Activated effector memory CD4-positive, alpha-beta T cell treated with Interleukin-2 at 50 U/mL for 16 hours (primary cell): ENCODE measurements at regions not wholly inside any gene's neighbourhood (a gene's known extent, or its start where the extent isn't known, plus 50 kb on each side); places are given as distances from the start of the nearest gene placed in this dataset.

Experiments used
- DNase-seq: peaks from one replicate; pipeline ENCODE4 v3.0.0-alpha.2; 2020

DNA sequence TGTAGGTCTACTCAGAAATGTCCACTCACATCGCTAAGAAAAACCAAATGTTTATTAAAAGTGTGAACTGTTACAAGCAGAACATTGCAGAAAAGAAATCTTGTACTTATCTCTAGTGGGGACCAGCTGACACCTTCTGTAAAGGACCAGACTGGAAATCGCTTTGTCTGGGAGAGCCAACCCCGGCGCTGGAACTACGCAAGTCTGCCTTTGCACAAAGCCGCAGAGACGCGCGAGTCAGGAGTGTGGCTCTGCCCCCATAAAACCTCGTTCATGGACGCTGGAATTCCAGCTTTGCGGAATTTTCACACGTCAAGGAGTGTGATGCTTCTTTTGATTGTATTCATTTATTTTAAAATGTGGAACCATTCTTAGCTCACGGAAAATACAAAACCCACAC, 141.9 kb upstream of the SALL3 start:
- no peak for DNase-seq

DNA sequence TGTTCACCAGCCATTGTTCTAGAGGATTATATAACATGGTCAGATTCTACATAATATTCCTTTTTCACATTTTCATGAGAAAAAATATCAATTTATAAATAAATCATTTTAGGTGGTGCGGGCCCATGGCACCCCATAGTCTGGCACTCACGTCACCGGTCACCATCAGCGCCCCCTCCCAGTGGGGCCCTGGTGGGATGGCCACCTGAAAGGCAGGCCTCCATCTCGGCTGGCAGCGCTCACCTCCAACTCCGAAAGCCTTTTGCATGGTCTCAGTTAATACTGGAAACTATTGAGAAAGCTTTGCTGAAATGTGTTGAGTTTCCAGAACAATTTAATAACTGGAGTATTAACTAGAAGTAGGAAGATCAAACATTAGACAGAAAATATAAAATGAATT, 141.4 kb upstream of the SALL3 start:
- no peak for DNase-seq

DNA sequence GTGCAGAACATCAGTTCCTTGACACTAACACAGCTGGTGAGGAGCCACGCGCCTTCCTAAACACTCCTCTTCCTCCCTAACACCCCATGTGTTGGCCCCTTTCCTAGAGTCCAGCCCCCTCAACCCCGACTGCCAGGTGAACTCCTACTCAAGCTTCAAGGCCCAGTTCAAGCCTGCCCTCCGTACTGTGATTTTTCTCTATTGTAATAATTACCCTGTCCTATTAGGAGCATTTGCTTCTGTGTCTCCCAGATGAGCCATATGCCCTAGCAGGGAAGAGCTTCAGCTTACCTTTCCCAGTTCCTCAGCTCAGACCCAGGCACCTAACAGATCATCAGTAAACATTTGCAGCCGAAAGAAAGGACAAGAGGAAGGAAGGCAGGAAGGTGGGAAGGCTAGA, 130.6 kb upstream of the SALL3 start:
- DNase-seq, result no peak

DNA sequence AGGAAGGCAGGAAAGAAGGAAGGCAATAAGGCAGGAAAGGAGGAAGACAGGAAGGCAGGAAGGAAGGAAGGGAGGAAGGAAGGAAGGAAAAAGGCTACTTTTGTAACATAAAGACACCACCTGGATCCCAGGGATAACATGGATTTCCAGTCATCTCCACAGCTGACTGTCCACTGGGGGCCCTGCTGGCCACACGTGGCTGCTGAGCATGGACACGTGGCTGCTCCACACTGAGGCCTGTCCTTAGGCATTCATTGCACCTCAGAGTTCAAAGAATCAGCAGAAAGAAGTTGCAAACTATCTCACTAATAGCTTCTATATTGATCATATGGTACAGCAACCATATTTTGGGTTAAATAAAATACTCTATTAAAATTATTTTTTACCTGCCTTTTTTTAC, 130.2 kb upstream of the SALL3 start:
- no peak for DNase-seq

DNA sequence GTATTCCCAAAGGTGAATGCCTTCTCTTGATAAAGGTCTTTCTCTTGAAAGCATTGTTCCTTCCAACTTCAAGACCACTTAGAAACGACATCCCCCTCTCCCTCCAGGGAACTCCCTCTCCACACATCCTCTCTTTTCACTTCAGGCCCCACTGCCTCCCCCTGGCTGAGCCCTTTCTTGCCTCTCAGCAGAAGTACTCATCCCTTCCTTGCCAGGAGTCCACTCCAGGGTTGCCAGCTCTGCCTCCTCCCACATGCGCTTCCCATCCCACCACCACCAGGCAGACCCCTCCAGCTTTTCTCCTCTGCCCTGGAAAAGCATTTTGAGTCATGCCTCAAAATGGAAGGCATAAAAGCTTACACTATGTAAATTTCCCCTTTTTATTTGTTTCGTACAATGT, 126.3 kb upstream of the SALL3 start:
- DNase-seq, result no peak

DNA sequence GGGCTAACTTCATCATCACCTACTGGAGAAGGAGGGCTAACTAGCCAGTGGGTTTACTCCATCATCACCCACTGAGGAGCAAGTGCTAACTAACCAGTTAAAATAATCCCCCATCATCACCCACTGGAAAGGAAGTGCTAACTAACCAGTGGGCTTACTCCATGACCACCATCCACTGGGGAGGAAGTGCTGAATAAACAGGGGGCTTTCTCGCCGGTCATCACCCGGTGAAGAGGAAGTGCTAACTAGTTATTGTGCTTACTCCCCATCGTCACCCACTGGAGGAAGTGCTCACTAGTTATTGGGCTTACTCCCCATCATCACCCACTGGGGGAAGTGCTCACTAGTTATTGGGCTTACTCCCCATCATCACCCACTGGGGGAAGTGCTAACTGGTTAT, 124.4 kb upstream of the SALL3 start:
- DNase-seq, result no peak

DNA sequence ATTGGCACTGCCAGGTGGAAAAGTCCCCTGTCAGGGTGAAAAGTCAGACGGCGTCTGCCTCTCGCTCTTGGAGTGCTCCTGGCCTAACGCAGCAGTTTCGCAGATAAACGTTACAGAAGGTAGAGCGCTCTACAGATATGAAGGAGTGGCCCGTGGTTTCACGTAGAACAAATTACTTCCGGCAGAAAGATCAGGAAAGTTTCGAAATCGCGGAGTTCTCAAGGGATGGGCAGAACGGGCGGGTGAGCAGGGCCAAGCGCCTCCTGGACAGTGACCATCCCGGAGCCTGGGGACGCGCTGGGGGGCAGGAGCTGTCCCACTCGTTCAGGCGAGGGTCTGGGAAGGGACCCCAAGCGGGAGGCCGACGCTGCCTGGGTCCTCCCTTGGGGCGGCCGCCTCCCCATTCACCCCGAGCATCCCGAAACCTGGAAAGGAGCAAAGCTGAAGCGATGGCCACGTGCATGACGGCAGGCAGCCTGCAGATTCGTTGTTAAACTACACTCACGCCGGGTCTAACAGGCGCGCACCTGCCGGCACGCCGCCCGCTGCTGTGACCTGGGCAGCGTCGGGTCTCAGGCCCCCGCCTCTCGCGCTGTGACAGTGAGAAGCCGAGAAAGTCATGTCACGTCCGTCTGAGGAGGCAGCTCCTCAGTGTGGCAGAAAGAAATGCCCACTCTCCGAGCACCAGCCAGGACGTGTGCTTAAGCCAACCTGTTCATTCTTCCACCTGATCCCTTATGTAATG, 122.9 kb upstream of the SALL3 start:
- DNase-seq, result no peak

DNA sequence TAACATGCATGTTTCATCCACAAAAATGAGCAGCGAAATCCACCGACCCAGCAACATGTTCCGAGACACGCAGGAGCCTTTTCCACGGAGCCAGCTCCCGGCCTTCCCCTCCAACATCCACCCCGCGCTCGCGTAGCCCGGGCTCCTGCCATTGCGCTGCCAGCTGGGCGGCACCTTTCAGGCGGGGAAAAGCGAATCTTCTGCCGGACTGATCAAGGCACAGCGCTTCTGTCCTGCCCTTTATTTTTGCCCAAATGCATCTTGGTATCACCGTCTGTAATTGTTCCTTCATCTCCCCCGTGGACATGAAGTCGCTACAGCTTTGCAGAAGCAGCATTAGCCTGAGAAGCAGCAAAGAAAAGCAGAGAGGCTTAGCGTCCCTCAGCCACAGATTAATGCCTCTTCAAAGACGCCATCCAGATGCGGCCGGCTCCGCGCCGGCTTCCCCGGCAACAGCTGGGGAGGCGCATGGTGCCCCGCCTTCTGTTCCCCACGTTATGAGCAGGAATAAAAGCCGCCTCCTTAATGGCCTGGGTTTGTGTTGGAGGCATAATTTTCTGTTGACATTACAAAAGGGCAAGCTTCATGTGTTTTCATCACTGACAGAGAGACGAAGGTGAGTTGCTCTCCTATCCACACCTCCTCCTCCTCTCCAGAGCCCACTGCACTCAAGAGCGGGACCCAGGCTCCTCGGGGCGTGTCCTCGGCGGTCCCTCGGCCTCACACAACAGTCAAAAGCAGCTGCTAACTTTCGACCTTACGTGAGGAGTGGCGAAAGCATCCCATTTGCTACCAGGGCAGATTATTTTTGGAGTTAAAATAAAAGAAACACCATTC, 122.1 kb upstream of the SALL3 start:
- DNase-seq, result no peak

DNA sequence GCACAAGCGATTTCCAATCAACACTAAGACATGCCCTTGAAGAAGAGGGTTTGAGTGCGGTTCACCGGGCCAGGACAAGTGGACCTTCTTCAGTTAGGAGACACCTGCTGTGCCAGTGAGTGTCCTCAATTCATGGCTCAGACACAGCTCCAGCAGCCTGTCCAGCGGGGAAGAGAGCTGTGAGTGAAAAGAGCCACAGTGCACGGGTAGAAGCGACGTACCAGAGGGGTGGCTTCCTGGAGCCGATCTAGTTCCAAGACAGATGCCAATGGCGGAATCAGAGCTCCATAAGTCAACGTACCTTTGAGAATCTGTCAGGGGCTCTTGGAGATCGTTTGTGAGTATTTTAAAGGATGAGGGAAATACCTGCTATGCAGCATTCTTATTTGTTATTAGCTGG, 119.9 kb upstream of the SALL3 start:
- no peak for DNase-seq

DNA sequence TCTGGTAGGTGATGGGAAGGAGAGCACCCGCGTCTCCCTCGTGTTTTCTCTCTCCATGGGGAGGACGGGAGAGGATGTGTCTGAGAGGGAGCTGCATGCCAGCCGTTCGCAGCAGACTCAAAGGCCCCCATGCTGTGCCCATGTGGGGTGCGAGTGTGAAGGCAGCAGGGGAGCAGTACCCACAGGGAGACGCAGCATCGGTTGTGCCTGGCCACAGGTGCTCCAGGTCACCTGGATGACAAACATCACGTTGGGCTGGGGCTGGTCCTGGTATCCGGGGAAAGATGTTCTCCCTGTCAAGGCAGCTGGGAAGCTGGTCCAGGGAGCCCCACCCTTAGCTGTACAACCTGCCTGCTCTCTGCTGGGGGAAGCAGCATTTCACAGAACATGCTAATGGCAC, 119.5 kb upstream of the SALL3 start:
- no peak for DNase-seq

DNA sequence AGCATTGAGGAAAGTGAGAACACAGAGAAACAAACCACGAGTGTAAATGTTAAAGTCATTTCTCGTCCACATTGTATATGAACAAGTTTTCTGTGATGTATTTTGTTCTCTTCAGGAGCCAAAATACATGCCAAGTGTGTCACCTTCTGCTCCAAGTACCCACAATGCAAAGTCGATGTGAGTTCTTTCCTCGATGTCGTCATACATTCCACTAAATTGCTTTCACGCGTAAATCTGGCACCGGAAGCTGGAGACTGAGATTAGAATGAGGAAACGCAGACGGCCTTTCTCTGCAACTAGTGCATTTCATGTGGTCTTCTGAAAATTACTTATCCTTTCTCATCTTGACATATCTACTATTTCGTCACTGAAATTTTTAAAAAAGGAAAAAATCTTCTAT, 118.5 kb upstream of the SALL3 start:
- no peak for DNase-seq

DNA sequence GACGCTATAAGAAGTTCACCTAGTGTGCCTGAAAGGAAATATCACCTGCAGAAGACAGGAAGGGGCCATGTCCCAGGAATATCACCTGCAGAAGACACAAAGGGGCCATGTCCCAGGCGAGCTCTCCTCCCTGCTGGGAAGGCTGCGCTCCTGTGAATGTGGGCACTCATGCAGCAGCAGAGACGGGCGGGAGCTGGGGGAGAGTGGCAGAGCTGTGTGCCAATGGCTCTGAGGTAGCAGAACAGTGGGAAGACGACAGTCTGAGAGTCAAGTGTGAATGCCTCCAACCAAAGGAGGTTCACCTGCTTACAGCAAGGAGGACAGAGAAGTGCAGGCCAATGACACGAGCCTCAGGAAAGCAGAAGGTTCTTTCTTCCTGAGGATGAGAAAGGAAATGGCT, 117.9 kb upstream of the SALL3 start:
- no peak for DNase-seq

DNA sequence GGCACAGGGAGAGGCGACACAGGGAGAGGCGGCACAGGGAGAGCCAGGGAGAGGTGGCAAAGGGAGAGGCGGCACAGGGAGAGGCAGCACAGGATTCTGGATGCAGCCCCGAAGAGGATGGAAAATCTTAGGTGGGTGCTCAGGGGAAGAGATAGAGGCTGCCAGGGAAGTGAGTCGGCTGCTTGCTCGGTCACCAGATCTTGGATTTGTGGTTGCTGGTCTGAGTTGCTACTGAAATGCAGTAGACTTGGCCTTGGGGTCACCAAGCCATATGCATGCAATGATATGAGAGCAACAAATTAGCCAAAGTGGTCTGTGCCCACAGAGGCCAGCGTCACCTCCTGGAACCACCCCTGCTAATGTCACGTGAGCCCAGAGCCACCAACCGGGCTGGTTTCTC, 117.2 kb upstream of the SALL3 start:
- no peak for DNase-seq

DNA sequence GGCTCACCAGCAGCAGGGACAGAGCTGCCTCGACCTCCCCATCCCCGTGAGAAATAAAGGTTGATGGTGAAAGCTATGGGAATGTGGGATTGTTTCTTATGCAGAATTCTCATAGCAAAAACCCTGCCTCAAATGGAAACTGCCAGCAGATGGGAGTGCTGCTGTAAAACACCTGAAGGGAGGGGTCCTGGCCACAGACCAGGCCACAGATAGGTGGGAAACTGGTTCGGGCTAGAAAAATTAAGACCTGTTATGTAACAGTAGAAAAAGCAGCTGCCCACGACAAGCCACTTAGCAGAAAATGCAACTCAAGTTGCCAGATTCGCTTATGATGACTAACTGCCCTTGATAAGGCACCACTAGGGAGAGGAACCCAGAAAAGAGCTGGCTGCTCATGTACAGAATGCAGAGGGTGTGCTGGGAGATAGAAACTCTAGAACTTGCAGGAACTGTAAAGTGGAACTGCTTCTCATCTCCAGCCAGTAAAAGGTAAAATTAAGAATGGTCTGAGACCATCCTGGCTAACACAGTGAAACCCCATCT, 114.5 kb upstream of the SALL3 start:
- no peak for DNase-seq

DNA sequence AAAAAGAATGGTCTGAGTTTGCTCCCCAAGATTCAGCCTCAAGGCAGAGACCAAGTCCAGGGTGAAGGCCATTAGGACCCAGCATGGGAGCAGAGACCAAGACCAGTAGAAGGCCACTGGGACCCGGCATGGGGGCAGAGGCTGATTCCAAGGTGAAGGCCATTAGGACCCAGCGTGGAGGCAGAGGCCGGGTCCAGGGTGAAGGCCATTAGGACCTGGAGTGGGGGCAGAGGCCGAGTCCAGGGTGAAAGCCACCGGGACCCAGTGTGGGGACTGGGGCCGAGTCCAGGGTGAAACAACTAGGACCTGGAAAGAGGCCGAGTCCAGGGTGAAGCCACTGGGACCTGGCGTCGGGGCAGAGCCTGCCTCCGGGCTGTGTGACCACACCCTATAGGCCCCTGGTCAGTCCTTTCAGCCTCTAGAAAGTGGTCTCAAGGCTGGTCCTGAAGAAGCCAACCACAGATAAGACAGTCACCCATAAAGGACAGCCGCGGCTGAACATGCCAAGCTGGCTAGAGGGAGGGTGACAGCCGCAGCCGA, 113.8 kb upstream of the SALL3 start:
- no peak for DNase-seq

DNA sequence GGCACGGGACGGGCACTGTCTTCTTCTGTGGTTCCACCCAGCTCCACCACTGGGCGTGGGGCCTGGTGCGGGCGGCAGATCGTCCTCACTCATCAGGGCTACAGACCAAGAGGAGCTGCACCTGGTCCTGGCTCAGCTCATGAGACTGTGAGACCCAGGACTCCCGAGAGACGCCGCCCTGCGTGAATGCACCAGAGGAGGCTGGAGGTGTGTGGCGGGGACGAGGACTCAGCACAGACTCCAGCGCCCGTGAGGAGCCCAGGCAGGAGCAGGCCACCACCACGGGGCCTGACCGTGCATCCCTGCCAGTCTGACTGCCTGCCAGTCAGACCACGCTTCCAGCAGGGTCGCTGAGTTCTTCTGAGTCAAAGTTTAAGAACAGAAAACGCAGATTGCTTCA, 112.5 kb upstream of the SALL3 start:
- no peak for DNase-seq

DNA sequence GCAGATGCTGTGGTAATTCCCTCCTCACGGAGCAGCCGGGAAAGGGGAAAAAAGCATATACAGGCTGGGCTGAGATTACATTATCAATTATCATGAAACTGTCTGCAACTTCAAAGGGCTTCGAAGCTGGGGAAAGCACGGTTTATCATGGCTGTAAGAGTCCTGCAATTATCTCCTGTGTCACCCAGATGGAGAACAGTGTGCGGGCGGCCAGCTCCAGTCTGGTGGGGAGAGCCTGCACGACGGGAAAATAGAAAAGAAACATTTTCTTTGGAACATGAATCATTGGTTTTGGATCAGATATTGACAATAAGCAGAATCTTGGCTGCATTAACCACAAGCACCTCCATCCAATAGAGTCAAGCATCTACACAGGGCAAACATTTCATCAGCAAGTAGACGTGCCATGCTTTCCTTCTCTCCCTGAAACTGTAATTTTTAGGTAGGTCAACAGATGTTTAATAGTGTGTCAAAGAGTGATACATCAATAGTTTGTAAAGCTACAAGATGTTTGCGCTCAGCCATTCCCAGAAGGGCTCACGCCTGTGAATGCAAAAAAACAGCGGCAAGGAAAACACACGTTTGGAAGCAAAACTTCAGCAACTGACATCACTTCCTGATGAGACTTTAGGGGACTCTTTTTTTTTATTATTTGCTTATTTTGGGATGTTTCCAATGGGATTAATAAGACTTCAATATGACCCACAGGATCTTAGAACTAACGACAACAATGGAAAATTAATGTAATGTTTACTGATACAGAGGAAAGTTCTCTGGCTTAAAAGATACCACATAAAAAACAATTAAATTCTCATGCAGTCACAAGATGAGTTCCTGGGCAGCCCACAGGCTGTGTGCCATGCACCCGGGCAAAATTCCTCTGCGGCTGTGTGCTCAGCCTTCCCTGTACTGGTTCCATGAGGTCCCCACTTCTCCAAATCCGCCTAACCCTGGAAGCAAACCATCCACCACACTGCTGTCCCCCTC, 111.0 kb upstream of the SALL3 start:
- DNase-seq, result no peak

DNA sequence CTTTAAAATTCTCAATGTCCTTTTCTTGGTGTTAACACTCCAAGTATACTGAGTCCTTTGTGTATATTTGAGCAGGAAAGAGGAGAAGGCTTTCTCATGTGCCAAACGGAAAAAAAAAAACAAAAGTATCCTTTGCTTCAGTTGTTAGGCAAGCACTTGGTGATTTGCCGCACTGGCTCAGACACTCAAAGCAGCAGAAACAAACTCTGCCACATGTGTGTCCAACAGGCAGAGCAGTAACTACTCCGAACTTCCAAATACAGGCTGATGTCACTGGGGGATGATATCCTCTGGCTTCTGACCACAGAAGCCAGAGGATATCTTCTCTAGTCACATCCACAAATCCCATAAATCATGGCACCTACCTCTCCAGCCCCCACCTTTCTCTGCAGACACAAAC, 108.0 kb upstream of the SALL3 start:
- DNase-seq, result no peak

DNA sequence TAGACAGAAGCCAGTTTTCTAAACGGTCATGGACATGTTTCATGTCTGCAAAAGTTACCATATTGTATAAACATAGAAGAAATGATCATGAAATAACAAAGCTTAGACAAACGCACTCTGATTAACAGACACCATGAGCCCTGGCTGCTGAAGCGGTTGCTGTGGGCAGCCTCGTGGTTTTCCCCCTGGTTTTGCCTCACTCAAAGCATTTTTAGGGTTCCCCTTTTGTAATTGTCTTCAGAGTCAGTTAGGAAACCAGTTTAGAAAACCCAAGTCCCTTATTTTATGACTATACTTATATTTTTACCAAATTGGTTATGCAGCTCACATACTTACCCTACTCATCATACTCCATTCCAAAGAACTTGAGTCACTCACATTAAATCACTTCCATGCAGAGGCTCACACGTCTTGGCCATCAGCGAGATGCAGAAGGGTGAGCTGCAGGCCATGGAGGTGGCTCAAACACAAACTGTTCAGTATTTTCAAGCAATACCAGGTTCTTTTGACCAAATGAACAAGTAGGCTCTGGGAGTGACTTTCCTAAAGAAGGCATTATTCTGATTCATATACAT, 105.6 kb upstream of the SALL3 start:
- DNase-seq, result no peak

DNA sequence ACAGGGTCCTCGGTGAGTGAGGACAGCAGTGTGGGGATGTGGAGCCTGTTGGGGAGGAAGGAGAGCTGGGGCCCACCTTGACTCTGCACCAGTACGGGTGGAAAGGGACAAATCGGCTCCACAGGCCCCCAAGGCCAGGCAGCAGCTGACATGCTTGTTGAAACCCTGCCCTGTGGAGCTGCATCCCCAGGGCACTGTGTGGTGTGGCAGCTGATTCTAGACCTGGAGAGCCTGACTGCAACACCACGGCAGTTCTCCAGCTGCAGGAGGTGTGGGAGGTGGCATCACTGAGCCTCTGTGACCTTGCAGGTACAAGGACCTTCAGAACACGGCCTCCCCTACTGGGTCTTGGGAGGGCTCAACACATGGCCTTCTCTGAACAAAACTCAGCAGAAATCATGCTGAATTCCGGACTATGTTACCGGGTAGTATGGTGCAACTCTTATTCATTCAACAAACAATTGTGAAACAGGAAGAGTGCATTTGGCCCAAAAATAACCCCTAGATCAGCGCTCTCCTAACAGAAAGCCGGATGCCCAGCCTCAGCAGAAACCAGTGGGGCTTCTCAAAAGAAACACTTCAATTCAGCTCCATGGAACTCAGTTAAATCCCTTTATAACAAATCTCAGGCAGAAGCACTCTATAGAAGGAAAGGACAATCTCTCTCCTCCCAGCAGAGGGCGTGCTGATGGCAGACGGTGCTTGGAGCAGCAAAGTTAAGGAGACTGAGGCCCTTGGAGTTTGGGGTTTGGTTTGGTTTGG, 104.4 kb upstream of the SALL3 start:
- DNase-seq, result no peak

DNA sequence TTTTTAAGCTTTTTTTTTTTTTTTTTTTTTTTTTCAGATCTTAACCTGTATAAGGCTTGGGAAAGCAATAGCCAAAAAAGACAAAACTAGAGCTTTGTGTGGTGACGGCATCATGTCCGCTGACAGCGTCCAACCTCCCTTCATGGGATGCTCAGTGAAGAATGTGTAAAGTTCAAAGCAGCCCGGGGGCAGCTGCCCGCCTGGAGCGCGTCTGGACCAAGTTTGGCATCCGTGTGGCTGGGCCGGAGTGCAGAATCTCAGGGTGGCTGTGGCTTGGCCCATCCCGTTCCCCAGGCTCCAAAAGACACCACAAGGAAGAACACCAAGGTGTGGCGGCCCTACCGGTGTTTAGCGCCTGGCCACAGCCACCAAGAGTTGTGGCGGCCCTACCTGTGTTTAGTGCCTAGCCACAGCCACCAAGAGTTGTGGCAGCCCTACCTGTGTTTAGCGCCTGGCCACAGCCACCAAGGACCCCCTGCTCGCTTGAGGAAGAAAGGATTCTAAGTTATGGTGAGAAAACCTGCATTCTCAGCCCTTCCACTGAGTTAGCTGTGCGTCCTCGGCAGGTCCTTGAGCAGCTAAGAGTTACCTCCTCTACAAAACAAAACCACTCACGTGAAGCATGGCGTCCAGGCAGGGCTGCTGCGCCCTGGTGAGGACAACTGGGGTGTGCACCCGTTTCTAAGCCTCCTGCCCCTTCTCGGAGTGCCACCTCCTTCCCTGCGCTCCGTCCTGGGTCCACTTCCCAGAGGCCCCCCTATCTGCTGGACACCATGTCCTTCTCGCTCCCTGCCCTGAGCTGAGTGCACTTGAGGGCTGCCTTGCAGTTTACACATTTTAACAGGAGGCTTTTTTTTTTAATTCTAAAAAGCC, 103.6 kb upstream of the SALL3 start:
- no peak for DNase-seq
